Endothelial cell of umbilical vein (primary cell): ENCODE measurements at regions not wholly inside any gene's neighbourhood (a gene's known extent, or its start where the extent isn't known, plus 50 kb on each side); places are given as distances from the start of the nearest gene placed in this dataset.

Experiments
- POLR2A ChIP-seq: IDR thresholded peaks from 2 replicates; pipeline ENCODE4 v1.6.1; 2012; ENCODE audit warnings: low read depth, mild to moderate bottlenecking, control low read depth, low read length
- TF ChIP-seq, protein P1 (sequence below), 2 donors: IDR thresholded peaks; 1 replicate in 1 of 2; 2 replicates in 1 of 2; pipeline ENCODE4 v1.5.1; 2011; ENCODE audit warnings: low read length in 2 of 2, mild to moderate bottlenecking in 2 of 2, moderate library complexity in 2 of 2, control low read depth in 1 of 2, inconsistent platforms in 1 of 2, low read depth in 1 of 2; ENCODE audit not compliant: insufficient read depth in 1 of 2; ENCODE audit errors: extremely low read depth in 1 of 2

DNA sequence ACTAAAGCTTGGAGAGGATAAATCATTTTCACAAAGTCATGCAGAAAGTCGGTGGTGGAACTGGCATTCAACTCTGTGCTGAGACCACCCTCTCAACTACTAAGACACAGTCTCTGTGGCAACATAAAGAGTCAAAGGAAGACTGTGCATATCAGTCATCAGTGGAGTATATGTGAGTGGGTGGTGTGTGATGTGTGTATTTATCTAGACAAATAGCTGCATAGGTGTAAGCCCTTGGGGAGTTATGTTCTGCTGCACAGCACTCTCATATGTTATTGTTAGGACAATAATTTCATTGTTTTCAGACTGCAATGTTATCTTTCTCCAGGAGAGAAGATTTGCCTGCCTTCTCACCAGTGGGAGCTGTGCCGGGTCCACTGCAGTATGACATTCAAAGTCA lies 186.3 kb upstream of the HNRNPA3 start:
- no peak for TF ChIP-seq POLR2A
- TF ChIP-seq, protein P1, sequence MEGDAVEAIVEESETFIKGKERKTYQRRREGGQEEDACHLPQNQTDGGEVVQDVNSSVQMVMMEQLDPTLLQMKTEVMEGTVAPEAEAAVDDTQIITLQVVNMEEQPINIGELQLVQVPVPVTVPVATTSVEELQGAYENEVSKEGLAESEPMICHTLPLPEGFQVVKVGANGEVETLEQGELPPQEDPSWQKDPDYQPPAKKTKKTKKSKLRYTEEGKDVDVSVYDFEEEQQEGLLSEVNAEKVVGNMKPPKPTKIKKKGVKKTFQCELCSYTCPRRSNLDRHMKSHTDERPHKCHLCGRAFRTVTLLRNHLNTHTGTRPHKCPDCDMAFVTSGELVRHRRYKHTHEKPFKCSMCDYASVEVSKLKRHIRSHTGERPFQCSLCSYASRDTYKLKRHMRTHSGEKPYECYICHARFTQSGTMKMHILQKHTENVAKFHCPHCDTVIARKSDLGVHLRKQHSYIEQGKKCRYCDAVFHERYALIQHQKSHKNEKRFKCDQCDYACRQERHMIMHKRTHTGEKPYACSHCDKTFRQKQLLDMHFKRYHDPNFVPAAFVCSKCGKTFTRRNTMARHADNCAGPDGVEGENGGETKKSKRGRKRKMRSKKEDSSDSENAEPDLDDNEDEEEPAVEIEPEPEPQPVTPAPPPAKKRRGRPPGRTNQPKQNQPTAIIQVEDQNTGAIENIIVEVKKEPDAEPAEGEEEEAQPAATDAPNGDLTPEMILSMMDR (IDR thresholded peaks at IDR 0.05; ENCODE audit: extremely low read depth in 1 of 2, insufficient read depth in 1 of 2, low read depth in 1 of 2, low read length in 2 of 2) = no peak
